Breast epithelium (tissue), 3 donors: ENCODE measurements at regions not wholly inside any gene's neighbourhood (a gene's known extent, or its start where the extent isn't known, plus 50 kb on each side); places are given as distances from the start of the nearest gene placed in this dataset.

ENCODE experiments used
- POLR2A ChIP-seq: fragments of 450-650 bp; IDR thresholded peaks from one replicate; pipeline ENCODE4 v1.6.1; 2016; ENCODE audit warnings: antibody characterized with exemption, mild to moderate bottlenecking, moderate library complexity
- TF ChIP-seq, protein P1 (sequence below), 3 donors: fragments of 450-650 bp; IDR thresholded peaks; one replicate each; pipeline ENCODE4 v1.5.1; 2016 to 2017; ENCODE audit warnings: antibody characterized with exemption in 3 of 3, mild to moderate bottlenecking in 3 of 3, moderate library complexity in 3 of 3

DNA sequence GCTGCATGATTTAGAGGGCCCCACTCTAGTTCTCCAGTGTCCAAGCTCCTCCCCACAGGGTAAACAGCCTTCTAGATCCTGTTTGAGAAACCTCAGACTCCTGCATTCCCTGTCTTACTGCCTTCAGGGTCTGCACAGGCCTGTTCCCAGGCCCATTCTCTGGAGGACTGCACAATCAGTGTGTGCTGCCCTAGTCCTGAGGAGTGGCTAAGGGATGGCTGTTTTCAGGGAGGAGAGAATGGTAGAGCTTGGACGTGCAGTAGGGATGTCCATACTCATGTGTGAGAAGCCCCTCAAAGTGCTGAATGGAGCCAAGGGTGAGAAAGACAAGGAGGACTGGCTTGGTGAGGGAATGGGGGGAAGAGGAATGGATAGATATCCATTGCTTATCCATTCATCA is 103.8 kb upstream of the CCDC90B start:
- TF ChIP-seq, protein P1, sequence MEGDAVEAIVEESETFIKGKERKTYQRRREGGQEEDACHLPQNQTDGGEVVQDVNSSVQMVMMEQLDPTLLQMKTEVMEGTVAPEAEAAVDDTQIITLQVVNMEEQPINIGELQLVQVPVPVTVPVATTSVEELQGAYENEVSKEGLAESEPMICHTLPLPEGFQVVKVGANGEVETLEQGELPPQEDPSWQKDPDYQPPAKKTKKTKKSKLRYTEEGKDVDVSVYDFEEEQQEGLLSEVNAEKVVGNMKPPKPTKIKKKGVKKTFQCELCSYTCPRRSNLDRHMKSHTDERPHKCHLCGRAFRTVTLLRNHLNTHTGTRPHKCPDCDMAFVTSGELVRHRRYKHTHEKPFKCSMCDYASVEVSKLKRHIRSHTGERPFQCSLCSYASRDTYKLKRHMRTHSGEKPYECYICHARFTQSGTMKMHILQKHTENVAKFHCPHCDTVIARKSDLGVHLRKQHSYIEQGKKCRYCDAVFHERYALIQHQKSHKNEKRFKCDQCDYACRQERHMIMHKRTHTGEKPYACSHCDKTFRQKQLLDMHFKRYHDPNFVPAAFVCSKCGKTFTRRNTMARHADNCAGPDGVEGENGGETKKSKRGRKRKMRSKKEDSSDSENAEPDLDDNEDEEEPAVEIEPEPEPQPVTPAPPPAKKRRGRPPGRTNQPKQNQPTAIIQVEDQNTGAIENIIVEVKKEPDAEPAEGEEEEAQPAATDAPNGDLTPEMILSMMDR (IDR thresholded peaks at IDR 0.05): no peak
- TF ChIP-seq POLR2A: no peak
